Endodermal cell (in vitro differentiated cells): ENCODE measurements at regions not wholly inside any gene's neighbourhood (a gene's known extent, or its start where the extent isn't known, plus 50 kb on each side); places are given as distances from the start of the nearest gene placed in this dataset.

Experiments used
- DNase-seq: peaks from one replicate; pipeline ENCODE4 v3.0.0-alpha.2; 2017
- H3K27ac ChIP-seq: 2 replicates; pipeline ENCODE4 v1.5.1; 2013; ENCODE audit warnings: mild to moderate bottlenecking, low read depth, low read length, moderate library complexity
- H3K27me3 ChIP-seq: 2 replicates; pipeline ENCODE4 v1.6.1; 2013; ENCODE audit warnings: mild to moderate bottlenecking, low read length, moderate library complexity; ENCODE audit not compliant: insufficient read depth, control insufficient read depth, poor library complexity, severe bottlenecking
- H3K36me3 ChIP-seq: 2 replicates; pipeline ENCODE4 v1.7.0; 2013; ENCODE audit warnings: mild to moderate bottlenecking, low read length, moderate library complexity; ENCODE audit not compliant: control insufficient read depth, insufficient read depth
- H3K4me1 ChIP-seq: one replicate; pipeline ENCODE4 v1.7.0; 2013; ENCODE audit warnings: low read length; ENCODE audit not compliant: control insufficient read depth, insufficient read depth
- H3K4me3 ChIP-seq: 2 replicates; pipeline ENCODE4 v1.5.1; 2013; ENCODE audit warnings: mild to moderate bottlenecking, low read length, moderate library complexity
- H3K9ac ChIP-seq: 2 replicates; pipeline ENCODE4 v1.6.1; 2013; ENCODE audit warnings: mild to moderate bottlenecking, low read length, moderate library complexity; ENCODE audit not compliant: poor library complexity, severe bottlenecking; ENCODE audit errors: extremely low read depth
- H3K9me3 ChIP-seq: 2 replicates; pipeline ENCODE4 v1.6.1; 2013; ENCODE audit warnings: mild to moderate bottlenecking, low read length, moderate library complexity; ENCODE audit not compliant: control insufficient read depth
- H3K27ac Mint-ChIP-seq: 2 replicates; pipeline ENCODE4 v1.8.0; 2020; ENCODE audit warnings: mixed read lengths
- H3K27me3 Mint-ChIP-seq: 2 replicates; pipeline ENCODE4 v1.8.0; 2021; ENCODE audit warnings: mild to moderate bottlenecking, mixed read lengths; ENCODE audit not compliant: insufficient read depth
- H3K36me3 Mint-ChIP-seq: 2 replicates; pipeline ENCODE4 v1.8.0; 2020; ENCODE audit warnings: low read depth, mixed read lengths
- H3K4me1 Mint-ChIP-seq: 2 replicates; pipeline ENCODE4 v1.8.0; 2020; ENCODE audit warnings: mixed read lengths
- H3K4me3 Mint-ChIP-seq: 2 replicates; pipeline ENCODE4 v1.8.0; 2020; ENCODE audit warnings: mild to moderate bottlenecking, moderate library complexity, mixed read lengths
- H3K9me3 Mint-ChIP-seq: 2 replicates; pipeline ENCODE4 v1.8.0; 2020; ENCODE audit warnings: mild to moderate bottlenecking, mixed read lengths
- CTCF ChIP-seq: fragments of 200-600 bp; sonication (generic); conservative IDR thresholded peaks from 2 replicates; pipeline ENCODE4 v1.5.0; 2021; ENCODE audit warnings: antibody characterized with exemption, mild to moderate bottlenecking
- WGBS, 2 experiments: methylation state at CpG; one replicate each; pipeline versions ENCODE4 v1.1.5 to v1.1.7; 2013; ENCODE audit warnings: missing lambda C conversion rate in 2 of 2, mixed read lengths in 1 of 2; ENCODE audit not compliant: insufficient coverage in 1 of 2, insufficient read length in 1 of 2; 5-methylcytosine and 5-hydroxymethylcytosine counted together

DNA sequence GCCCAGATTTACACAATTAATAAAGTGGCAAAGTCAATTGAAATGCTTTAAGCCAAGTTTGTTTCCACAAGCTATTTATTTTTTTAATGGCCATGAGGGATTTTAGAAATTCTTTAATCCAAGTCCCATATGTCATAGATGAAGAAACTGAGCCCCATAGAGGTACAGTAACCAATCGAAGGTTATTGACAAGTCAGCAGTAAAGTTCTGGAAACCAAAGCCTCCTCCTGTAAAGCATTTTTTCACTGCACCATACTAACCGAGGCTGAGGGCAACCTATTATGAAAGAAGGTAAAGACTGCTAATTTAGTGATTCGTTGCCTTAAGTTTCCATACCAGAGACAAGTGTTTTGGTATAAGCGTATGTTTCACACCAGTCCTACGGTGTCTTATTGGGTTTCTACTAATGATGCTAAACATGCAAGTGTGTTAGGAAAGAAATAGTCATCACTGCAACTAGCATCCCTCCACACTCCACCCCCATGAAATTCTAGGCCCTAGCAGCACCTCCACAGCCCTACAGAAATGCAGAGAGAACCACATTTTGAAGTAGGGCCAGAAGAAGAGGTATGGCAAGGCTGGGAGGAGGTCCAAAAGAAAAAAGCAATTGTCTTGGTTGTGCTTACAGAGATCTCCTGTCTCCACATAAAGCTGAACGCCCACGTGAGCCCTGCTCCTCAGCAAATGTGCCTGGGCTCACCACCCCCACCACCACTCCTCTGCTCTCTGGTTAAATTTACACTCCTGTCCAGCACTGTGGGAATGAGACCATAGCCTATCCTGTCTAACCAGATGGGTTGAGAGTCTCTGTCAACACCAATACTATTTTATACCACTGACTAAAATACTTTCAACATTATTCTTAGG lies 271.1 kb upstream of the G2E3 start:
- 88 to 91% methylated on average over 4 to 7 of the region's 7 CpGs for WGBS, 2 experiments
- no peak overlapping the region for H3K4me3 Mint-ChIP-seq
- H3K4me1 Mint-ChIP-seq = peaks cover 16% of the 10 kb centered on the region
- H3K27ac Mint-ChIP-seq = no peak overlapping the region
- TF ChIP-seq CTCF = no peak
- H3K36me3 ChIP-seq = no peaks in the 10 kb centered on the region
- no peaks in the 10 kb centered on the region for H3K36me3 Mint-ChIP-seq
- no peak for DNase-seq
- H3K27me3 Mint-ChIP-seq = no peaks in the 10 kb centered on the region
- no peaks in the 10 kb centered on the region for H3K9me3 ChIP-seq
- no peaks in the 10 kb centered on the region for H3K9me3 Mint-ChIP-seq
- no peak overlapping the region for H3K9ac ChIP-seq
- H3K27ac ChIP-seq = no peak overlapping the region
- H3K27me3 ChIP-seq = no peaks in the 10 kb centered on the region
- no peaks in the 10 kb centered on the region for H3K4me1 ChIP-seq
- no peak overlapping the region for H3K4me3 ChIP-seq

DNA sequence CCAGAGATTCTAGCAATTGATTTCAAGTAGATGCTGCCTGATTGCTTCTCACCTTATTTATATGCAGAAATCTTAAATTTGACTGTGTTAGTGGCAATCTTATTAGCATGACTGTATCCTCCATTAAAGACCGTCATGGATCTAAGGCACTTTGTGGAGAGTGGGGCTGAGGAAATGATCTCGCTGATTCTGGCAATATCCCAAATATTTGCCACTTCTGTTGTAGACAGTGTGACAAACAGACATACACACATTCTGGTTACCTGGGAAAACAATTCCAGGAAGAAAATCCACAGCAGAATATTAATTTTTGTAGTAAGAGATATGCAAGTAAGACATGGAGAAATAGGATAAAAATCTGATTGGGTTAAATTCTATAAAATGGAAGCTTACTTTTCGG lies 269.0 kb upstream of the G2E3 start:
- H3K4me3 ChIP-seq = no peak overlapping the region

GRCh38 chr14:30291216-30291615 lies 267.7 kb upstream of the G2E3 start:
- Mint-ChIP-seq H3K9me3 (no peaks in the 10 kb centered on the region), H3K27me3 (peaks cover 2% of the 10 kb centered on the region), H3K27ac (no peak overlapping the region), H3K4me3 (no peak overlapping the region), H3K4me1 (peaks cover 21% of the 10 kb centered on the region), H3K36me3 (no peaks in the 10 kb centered on the region)
- Histone ChIP-seq H3K27me3 (no peaks in the 10 kb centered on the region), H3K36me3 (no peaks in the 10 kb centered on the region), H3K4me1 (peaks cover 4% of the 10 kb centered on the region), H3K4me3 (no peak overlapping the region), H3K9ac (no peak overlapping the region), H3K27ac (no peak overlapping the region), H3K9me3 (no peaks in the 10 kb centered on the region)
- 92% methylated on average over 2 of the region's 2 CpGs; no CpG with 5 or more reads in 1 of the 2 experiments for WGBS, 2 experiments
- no peak for DNase-seq
- no peak for TF ChIP-seq CTCF

More for the DNA sequence above, 269.0 kb upstream of the G2E3 start:
- no peaks in the 10 kb centered on the region for H3K9me3 Mint-ChIP-seq
- WGBS, 2 experiments = 85 to 100% methylated on average over 1 to 3 of the region's 3 CpGs
- Histone ChIP-seq H3K36me3 (no peaks in the 10 kb centered on the region), H3K9ac (no peak overlapping the region), H3K4me1 (no peaks in the 10 kb centered on the region), H3K27ac (no peak overlapping the region), H3K27me3 (no peaks in the 10 kb centered on the region), H3K9me3 (no peaks in the 10 kb centered on the region)
- no peak for TF ChIP-seq CTCF
- peaks cover 2% of the 10 kb centered on the region for H3K27me3 Mint-ChIP-seq
- DNase-seq = no peak
- H3K27ac Mint-ChIP-seq = no peak overlapping the region
- H3K4me3 Mint-ChIP-seq = no peak overlapping the region
- no peaks in the 10 kb centered on the region for H3K36me3 Mint-ChIP-seq
- H3K4me1 Mint-ChIP-seq = peaks cover 17% of the 10 kb centered on the region
